ENCODE measurements at regions not wholly inside any gene's neighbourhood (a gene's known extent, or its start where the extent isn't known, plus 50 kb on each side); places are given as distances from the start of the nearest gene placed in this dataset.

DNA sequence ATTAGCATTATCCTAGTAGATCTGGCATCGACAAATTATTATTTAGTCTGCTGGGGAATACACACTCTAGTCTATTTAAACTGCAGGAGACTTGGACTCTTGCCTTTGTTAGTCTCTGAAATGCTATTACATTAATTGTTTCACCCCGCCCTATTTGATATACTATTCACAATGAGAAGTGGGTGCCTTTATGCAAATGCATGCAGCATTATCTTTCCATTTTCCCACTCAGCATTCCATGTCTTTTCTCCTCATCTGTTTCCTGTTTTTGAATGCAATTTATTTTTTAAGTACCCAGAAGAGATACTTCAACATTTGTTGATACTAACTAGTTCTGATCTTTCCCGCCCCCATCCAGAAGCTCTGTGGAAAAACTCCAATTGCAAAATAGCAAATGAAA lies 395.3 kb upstream of the NXPH2 start:
- TF ChIP-seq, protein P1, sequence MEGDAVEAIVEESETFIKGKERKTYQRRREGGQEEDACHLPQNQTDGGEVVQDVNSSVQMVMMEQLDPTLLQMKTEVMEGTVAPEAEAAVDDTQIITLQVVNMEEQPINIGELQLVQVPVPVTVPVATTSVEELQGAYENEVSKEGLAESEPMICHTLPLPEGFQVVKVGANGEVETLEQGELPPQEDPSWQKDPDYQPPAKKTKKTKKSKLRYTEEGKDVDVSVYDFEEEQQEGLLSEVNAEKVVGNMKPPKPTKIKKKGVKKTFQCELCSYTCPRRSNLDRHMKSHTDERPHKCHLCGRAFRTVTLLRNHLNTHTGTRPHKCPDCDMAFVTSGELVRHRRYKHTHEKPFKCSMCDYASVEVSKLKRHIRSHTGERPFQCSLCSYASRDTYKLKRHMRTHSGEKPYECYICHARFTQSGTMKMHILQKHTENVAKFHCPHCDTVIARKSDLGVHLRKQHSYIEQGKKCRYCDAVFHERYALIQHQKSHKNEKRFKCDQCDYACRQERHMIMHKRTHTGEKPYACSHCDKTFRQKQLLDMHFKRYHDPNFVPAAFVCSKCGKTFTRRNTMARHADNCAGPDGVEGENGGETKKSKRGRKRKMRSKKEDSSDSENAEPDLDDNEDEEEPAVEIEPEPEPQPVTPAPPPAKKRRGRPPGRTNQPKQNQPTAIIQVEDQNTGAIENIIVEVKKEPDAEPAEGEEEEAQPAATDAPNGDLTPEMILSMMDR (IDR thresholded peaks at IDR 0.05; ENCODE audit: low read depth, low read length), result no peak
- Histone ChIP-seq H3K4me3 (ENCODE audit: low read depth, low read length) (no peak overlapping the region), H3K27ac (ENCODE audit: low read depth, low read length) (no peak overlapping the region), H3K27me3 (ENCODE audit: control insufficient read depth, insufficient read depth, low read length) (no peaks in the 10 kb centered on the region), H3K9me3 (ENCODE audit: control insufficient read depth, insufficient read depth, low read length) (peaks cover 16% of the 10 kb centered on the region)
- no peak for DNase-seq (ENCODE audit: low read depth, low spot score)
- CTCF ChIA-PET, result no interaction called here
- POLR2A ChIA-PET, result no interaction called here

DNA sequence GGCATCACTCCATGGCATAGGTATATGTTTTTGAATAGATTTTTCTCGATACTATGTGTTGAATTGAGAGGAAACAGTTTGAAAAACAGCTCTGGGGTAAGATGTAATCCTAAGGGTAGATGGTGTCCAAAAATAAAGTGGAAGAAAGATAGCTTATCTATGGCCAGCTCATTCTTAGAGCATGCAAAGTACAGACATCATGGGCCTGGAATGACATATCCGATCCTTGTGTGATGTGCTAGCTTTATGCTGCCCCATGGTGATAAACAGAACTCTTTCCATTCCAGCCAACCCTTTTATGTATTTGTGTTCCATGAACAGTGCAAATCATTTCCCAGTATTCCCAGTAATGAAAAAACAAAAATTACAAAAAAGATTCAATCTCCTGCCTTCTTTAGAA lies 390.2 kb upstream of the NXPH2 start:
- CTCF ChIA-PET, result no interaction called here

GRCh38 chr2:139165601-139166000 lies 385.4 kb upstream of the NXPH2 start:
- no peak for DNase-seq (ENCODE audit: low read depth, low spot score)
- no peak overlapping the region for H3K27ac ChIP-seq (ENCODE audit: low read depth, low read length)
- H3K4me3 ChIP-seq (ENCODE audit: low read depth, low read length), result no peak overlapping the region
- H3K27me3 ChIP-seq (ENCODE audit: control insufficient read depth, insufficient read depth, low read length), result no peaks in the 10 kb centered on the region
- TF ChIP-seq, protein P1 (IDR thresholded peaks at IDR 0.05; ENCODE audit: low read depth, low read length), result no peak
- H3K9me3 ChIP-seq (ENCODE audit: control insufficient read depth, insufficient read depth, low read length), result no peaks in the 10 kb centered on the region
- POLR2A ChIA-PET, result no interaction called here
- CTCF ChIA-PET, result no interaction called here

More for the DNA sequence above, 390.2 kb upstream of the NXPH2 start:
- DNase-seq (ENCODE audit: low read depth, low spot score), result no peak
- Histone ChIP-seq H3K4me3 (ENCODE audit: low read depth, low read length) (no peak overlapping the region), H3K27ac (ENCODE audit: low read depth, low read length) (no peak overlapping the region), H3K9me3 (ENCODE audit: control insufficient read depth, insufficient read depth, low read length) (peaks cover 11% of the 10 kb centered on the region; the same call in 1 of the 2 replicates), H3K27me3 (ENCODE audit: control insufficient read depth, insufficient read depth, low read length) (no peaks in the 10 kb centered on the region)
- TF ChIP-seq, protein P1 (IDR thresholded peaks at IDR 0.05; ENCODE audit: low read depth, low read length), result no peak
- POLR2A ChIA-PET, result no interaction called here

DNA sequence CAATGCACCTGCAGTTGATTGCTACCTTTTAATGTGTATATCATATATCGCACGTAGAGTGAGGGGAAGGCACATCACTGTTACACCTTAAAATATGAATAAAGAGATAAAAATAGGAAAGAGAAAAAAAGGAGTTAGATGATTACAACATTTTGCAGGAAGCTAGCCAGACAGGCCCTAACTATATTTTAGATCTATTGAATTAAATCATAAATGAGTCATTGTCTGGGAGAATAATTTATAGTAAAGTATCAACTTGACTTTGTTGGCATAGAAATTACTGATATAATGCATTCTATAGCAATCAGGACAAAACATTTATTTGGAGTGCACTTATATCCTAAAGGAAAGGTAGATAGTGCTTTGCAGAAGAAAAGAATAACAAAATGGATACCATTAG lies 384.9 kb upstream of the NXPH2 start:
- H3K4me3 ChIP-seq (ENCODE audit: low read depth, low read length), result no peak overlapping the region
- no peaks in the 10 kb centered on the region for H3K27me3 ChIP-seq (ENCODE audit: control insufficient read depth, insufficient read depth, low read length)
- ChIA-PET POLR2A (no interaction called here), CTCF (no interaction called here)
- no peaks in the 10 kb centered on the region for H3K9me3 ChIP-seq (ENCODE audit: control insufficient read depth, insufficient read depth, low read length)
- no peak for DNase-seq (ENCODE audit: low read depth, low spot score)
- H3K27ac ChIP-seq (ENCODE audit: low read depth, low read length), result no peak overlapping the region
- TF ChIP-seq, protein P1 (IDR thresholded peaks at IDR 0.05; ENCODE audit: low read depth, low read length), result no peak

DNA sequence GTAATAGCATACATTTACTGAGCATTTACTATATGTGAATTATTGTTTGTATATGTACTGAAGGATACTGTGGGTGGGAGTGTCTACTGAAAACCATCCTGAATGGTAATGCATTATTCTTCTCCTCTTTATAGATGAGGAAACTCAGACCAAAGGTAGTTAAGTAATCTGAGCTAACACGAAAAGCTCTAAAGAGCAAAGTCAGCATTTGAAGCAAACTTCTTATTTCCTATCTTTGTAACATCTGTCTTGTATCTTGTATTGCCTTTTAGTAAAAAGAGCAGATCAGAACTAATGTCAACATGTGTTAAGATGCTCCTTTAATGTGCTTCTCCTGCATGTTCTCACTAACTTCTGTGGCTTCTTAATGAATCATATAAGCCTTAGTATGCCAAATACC lies 382.8 kb upstream of the NXPH2 start:
- DNase-seq (ENCODE audit: low read depth, low spot score), result no peak
- no peaks in the 10 kb centered on the region; the same call in 1 of the 2 replicates for H3K9me3 ChIP-seq (ENCODE audit: control insufficient read depth, insufficient read depth, low read length)
- CTCF ChIA-PET, result no interaction called here
- TF ChIP-seq, protein P1 (IDR thresholded peaks at IDR 0.05; ENCODE audit: low read depth, low read length), result no peak
- POLR2A ChIA-PET, result no interaction called here
- no peak overlapping the region for H3K4me3 ChIP-seq (ENCODE audit: low read depth, low read length)
- no peak overlapping the region for H3K27ac ChIP-seq (ENCODE audit: low read depth, low read length)
- no peaks in the 10 kb centered on the region for H3K27me3 ChIP-seq (ENCODE audit: control insufficient read depth, insufficient read depth, low read length)
